HG02588 (cell line): ENCODE measurements at regions not wholly inside any gene's neighbourhood (a gene's known extent, or its start where the extent isn't known, plus 50 kb on each side); places are given as distances from the start of the nearest gene placed in this dataset.

ENCODE experiments used
- ATAC-seq: cut with Tn5 transposase; IDR thresholded peaks from one replicate; pipeline ENCODE4 v1.9.1; 2021; ENCODE audit warnings: mild to moderate bottlenecking, moderate library complexity; ENCODE audit not compliant: unreplicated experiment

GRCh38 chr12:42774238-42774637 lies 184.7 kb upstream of the PRICKLE1 start:
- no peak for ATAC-seq

- ATAC-seq: no peak
Observed at GRCh38 chr12:42770261-42770660, 180.7 kb upstream of the PRICKLE1 start.

- no peak for ATAC-seq
Observed at GRCh38 chr12:42769455-42769854, 179.9 kb upstream of the PRICKLE1 start.

GRCh38 chr12:42767998-42768397 lies 178.5 kb upstream of the PRICKLE1 start:
- no peak for ATAC-seq

- ATAC-seq: no peak
Observed at GRCh38 chr12:42767326-42767954, 177.9 kb upstream of the PRICKLE1 start.

- no peak for ATAC-seq
Observed at GRCh38 chr12:42766754-42767153, 177.2 kb upstream of the PRICKLE1 start.

GRCh38 chr12:42766026-42766425 lies 176.5 kb upstream of the PRICKLE1 start:
- no peak for ATAC-seq

GRCh38 chr12:42763682-42764081 lies 174.1 kb upstream of the PRICKLE1 start:
- ATAC-seq: no peak

GRCh38 chr12:42762395-42762925 lies 172.9 kb upstream of the PRICKLE1 start:
- ATAC-seq: no peak

- ATAC-seq: no peak
Observed at GRCh38 chr12:42761601-42762350, 172.2 kb upstream of the PRICKLE1 start.

GRCh38 chr12:42761086-42761485 lies 171.5 kb upstream of the PRICKLE1 start:
- ATAC-seq: no peak

- no peak for ATAC-seq
Observed at GRCh38 chr12:42760550-42760949, 171.0 kb upstream of the PRICKLE1 start.

- ATAC-seq: no peak
Observed at GRCh38 chr12:42759622-42760273, 170.2 kb upstream of the PRICKLE1 start.

- ATAC-seq: no peak
Observed at GRCh38 chr12:42758806-42759205, 169.3 kb upstream of the PRICKLE1 start.

- no peak for ATAC-seq
Observed at GRCh38 chr12:42757624-42758119, 168.1 kb upstream of the PRICKLE1 start.

GRCh38 chr12:42756841-42757623 lies 167.5 kb upstream of the PRICKLE1 start:
- ATAC-seq: no peak

GRCh38 chr12:42750356-42750755 lies 160.8 kb upstream of the PRICKLE1 start:
- ATAC-seq: no peak

- no peak for ATAC-seq
Observed at GRCh38 chr12:42749239-42749638, 159.7 kb upstream of the PRICKLE1 start.

- ATAC-seq: no peak
Observed at GRCh38 chr12:42744539-42745182, 155.1 kb upstream of the PRICKLE1 start.

GRCh38 chr12:42742716-42743115 lies 153.2 kb upstream of the PRICKLE1 start:
- ATAC-seq: no peak
